HG02885 (cell line): ENCODE measurements at regions not wholly inside any gene's neighbourhood (a gene's known extent, or its start where the extent isn't known, plus 50 kb on each side); places are given as distances from the start of the nearest gene placed in this dataset.
A peak's percentile ranks its signal among the peaks of the same experiment; 100 is the strongest.
"Not testable (repeated sequence)": the region's sequence is repeated elsewhere in the genome, so short reads cannot be mapped to it uniquely, and the experiment has no call there.

ENCODE experiments used
- ATAC-seq: cut with Tn5 transposase; IDR thresholded peaks from one replicate; pipeline ENCODE4 v1.9.1; 2021; ENCODE audit warnings: mild to moderate bottlenecking; ENCODE audit not compliant: unreplicated experiment, poor library complexity

DNA sequence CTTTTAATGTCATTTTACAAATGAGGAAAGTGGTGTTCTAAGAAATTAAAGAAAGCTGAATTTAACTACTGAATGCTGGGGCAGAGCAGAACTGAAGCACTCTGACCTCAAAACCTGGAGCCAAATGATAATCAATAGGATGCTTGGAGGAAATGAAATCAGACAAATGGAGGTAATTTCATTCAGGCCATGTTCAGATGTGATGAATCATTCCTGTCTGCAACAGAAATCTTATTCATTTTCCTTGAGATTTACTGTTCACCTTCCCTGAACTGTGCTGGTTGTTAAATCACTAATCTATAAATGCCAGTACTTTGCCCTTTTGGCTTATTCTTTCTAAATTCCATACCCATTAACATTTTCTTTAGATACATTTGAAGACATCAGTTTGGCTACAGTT, 85.6 kb upstream of the SNX7 start:
- no peak for ATAC-seq

DNA sequence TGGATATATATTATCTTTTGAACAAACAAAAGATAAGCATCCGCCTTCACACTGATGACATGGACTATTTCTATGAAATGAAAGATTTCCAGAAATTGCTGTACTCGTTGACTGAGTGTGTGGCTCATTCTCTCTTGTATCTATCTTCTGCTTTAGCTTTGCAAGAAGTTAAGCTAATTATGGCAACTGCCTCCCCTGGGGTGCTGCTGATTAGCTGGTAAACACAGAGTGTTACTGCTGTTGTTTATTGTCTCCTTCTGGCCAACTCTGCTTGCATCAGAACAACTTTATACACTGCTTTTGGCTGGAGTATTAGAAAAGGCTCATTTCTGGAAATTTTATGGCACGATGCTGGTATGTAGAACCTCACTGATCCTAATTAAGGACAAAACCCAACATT, 95.6 kb upstream of the SNX7 start:
- no peak for ATAC-seq

DNA sequence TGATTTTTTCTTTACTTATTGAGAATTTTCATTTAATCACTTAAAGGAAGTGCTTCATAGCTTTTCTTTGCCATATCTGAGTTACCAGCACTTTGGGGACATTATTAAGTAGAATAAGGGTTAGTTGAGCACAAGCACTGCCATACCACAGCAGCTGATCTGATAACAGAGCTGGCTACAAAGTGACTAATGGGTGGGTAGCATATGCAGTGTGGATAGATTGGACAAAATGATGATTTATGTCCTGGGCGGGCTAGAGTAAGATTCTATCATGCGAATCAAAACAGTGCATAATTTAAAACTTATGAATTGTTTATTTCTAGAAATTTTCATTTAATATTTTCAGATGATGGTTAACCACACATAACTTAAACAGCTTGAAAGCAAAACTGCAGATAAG, 102.2 kb upstream of the SNX7 start:
- ATAC-seq = no peak

DNA sequence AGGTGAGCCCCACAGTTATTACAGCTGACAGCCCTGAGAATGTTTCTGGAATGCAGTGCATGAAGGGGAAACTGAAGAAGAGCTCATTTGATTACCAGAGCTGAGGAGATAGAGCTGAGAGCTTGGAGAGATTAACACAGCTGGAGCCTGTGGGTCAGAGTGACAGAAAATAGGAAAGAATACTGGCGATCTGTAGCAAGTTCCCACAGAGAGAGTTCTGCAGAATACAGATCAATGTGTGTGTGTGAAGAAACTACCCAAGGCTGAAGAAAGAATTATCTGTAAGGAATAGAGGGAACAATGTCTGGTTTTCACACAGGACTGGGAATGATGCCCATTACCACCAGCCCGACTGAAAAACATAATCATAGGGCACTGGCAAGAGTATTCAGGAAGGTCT, 103.6 kb upstream of the SNX7 start:
- ATAC-seq = no peak

DNA sequence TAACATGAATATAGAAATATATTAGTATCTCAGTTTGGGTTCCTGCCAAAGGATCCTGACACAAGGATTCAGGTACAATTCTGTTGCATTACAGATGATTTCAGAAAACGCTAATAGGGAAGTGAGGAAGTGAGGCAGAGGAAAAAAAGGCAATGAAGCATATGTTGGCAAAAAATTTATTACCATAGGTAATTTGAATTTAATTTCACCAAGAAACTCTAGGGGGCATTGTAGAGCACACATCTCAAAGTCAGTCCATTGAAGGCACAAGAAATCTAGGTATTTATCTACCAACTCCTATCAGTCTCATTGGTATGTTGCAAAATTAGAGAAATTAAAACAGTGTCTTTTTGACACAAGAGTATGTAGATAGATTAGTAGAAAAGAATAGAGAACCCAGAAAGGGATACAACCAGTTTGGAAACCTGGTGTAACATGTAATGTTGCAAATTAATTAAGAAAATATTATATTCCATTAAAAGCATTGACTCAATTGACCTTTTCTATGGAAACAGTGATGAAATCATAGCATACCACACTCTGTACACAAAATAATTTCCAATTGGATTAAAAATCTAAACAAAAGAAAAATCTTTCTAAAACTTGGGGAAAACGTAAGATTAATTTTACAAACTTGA, 104.9 kb upstream of the SNX7 start:
- ATAC-seq = peak; percentile 44

DNA sequence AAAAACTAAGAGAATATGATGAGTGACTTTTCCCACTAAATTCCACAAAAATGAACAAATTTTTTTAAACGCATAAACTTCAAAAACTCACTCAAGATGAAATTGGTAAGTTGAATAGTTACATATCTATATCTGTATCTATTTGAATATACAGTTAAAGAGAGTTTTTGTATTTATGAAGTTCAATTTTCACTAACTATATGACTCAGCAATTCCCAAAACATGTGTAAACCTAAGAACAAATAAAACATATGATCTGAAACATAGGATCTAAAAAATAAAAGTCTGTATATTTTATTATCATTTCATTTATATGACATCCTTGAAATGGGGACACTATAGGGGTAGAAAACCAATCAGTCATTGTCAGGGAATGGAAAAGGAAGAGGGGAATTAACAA, 105.7 kb upstream of the SNX7 start:
- ATAC-seq = no peak

DNA sequence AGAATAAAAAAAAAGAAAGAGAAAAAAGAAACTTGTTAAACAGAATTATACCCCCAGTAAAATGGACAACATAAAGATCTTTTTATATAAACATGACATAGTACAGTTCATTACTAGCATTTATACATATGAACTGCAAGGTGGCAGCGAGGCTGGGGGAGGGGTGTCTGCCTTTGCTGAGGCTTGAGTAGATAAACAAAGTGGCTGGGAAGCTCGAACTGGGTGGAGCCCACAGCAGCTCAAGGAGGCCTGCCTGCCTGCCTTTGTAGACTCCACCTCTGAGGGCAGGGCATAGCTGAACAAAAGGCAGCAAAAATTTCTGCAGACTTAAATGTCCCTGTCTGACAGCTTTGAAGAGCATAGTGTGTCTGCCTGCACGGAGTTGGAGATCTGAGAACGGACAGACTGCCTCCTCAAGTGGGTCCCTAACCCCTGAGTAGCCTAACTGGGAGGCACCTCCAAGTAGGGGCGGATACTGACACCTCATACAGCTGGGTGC, 108.9 kb upstream of the SNX7 start:
- ATAC-seq = not testable (repeated sequence)

DNA sequence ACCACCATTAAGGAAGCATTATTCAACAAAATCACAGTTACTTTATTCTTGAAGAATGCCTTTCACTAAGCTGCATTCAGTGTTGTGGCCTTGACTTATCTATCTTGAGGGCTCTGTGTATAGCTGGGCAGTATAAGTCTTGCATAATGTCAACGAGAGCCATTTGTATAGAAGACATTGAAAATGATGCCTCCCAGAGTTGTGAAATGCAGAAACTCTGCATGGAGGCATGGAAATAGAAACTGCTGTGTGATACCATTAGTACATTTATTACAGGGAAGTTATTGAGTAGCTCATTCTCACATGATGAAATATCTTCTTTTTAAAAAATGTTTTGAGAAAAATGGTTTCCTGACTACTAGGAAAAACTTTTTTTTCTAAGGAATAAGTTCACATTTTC, 111.4 kb upstream of the SNX7 start:
- no peak for ATAC-seq

DNA sequence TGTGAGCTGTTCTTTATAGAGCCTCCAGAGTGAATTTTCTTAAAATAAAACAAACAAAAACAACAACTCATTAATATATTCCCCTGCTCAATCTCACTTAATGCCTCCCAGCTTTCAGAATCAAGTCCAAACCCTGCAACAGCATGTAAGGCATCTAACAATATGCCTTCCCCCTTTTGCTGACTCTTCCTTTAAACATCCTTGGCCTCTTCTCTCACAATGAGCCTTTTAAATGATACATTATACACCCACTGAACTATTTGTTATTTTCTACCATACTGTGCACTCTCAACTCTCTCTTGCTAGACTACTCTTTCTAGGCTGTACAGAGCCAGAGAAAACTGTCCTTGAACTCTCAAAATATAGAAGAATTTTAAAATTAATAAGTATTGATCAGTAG, 115.2 kb upstream of the SNX7 start:
- ATAC-seq = no peak

DNA sequence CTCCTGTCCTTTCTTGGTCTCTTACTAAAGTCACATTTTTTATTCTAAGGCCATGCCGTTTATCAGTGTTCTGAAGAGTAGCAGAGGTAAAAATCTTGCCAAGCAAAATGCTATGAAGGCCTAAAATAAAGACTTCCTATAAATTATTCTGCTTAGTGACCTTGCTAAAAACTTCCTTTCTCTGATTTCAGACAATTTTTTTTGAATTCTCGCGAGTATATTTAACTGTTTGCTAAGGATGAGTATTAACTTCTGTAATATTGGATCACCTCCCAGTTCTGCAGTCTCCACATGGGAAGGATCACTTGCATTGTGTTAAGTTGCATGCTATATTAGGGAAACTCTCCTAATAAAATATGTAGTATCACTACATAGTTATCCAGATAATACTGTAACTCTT, 123.4 kb upstream of the SNX7 start:
- ATAC-seq = no peak

DNA sequence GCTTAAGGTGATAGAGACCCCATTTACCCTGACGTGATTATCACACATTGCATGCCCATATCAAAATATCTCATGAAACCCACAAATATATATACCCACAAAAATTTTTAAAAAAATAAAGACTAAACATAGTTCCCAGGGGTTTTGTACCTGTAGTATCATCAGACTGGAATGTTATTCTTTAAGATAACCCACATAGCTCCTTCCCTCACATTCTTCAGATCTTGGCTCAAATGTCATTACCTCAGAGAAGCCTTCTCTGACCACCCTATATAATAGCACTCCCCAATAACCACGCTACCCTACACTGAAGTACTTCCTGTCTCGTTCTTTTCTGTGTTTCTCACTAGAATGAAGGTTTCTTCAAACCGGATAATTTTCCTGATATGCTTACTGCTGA, 138.3 kb upstream of the SNX7 start:
- ATAC-seq = no peak

DNA sequence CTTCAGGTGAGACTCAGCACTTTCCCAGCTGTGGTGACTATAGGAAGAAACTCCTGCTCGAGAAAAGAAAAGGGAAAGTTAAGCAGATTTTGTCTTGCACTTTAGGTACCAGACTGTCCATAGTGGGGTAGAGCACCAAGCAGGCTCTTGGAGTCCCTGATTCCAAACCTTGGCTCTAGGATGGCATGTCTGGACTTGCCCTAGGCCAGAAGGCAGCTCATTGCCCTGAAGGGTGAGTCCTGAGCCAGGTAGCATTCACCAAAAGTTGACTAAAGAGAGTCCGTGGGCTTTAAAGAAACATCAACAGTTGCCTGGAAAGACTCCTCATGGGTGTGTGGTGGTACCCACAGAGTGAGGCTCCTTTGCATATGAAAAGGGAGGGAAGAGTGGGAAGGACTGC, 145.2 kb upstream of the SNX7 start:
- no peak for ATAC-seq

DNA sequence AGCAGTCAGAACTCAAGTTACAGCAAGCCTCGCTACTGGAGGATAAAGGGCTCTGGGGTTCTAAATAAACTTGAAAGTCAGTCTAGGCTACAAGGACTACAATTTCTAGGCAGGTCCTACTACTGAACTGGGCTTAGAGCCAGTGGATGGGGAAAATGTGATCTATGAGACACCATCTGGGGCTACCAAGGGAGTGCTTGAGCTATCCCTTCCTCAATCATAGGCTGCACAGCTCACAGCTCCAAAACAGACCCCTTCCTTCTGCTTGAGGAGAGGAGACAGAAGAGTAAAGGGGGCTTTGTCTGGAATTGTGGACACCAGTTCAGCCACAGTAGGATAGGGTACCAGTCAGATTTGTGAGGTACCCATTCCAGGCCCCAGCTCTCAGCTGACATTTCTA, 145.8 kb upstream of the SNX7 start:
- no peak for ATAC-seq

DNA sequence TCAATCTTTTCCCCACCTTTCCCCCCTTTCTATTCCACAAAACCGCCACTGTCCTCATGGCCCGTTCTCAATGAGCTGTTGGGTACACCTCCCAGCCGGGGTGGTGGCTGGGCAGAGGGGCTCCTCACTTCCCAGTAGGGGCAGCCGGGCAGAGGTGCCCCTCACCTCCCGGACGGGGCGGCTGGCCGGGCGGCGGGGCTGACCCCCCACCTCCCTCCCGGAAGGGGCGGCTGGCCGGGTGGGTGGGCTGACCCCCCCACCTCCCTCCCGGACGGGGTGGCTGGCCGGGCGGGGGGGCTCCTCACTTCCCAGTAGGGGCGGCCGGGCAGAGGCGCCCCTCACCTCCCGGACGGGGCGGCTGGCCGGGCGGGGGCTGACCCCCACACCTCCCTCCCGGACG, 149.3 kb upstream of the SNX7 start:
- not testable (repeated sequence) for ATAC-seq

DNA sequence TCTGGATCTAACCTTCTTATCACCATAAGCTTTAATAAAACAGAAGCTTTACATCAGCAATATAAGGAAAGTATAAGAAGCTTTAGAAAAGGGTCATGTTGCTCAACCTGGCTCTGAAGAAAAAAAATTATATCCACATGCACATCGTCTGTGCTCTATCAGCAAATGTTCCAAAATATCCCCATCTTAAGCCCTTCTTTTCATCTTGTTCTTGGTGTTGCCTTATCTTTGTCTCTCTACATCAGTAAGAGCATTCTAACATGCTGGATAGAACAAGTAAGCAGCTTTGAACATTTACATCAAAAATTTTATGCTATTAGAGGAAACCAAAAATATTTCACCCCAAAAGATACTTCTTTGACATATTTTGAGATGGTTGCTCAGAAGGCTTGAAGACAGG, 157.8 kb upstream of the SNX7 start:
- no peak for ATAC-seq

DNA sequence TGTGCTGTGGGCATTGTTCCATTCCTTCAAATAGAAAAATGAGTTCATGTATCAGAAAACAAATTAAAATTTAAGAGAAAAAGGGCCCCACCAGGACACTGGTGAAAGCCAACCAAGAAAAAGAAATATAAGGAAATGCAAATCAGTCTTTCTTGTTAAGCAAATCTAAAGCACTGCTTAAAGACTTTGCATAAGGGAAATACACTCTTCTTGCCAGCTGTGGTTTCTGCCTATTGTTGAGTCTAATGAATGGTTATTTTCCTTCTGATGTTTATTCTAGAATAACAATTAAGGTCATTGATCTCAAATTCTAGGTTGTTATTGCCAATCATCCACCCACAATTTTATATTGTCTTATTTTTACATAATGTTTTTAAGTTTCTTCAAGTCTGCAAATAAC, 158.6 kb upstream of the SNX7 start:
- no peak for ATAC-seq

DNA sequence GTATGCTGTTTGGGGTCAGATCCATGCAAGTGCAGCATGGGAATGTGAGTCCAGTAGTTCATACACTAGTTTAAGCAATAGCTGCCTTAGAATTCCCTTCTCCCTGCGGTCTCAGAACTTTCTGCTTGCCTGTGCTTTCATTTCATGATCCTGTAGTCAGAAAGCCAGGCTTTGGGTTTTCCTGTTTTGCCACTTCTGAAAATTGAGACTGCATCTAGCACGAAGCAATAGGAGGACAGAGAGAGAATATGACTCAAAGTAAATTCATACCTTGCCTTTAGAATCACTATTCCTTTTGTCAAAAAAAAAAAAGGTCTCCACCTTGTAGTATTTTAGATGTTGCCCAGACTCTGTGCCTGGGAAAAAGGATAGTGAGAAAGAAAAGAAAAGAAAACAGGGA, 161.2 kb upstream of the SNX7 start:
- no peak for ATAC-seq

DNA sequence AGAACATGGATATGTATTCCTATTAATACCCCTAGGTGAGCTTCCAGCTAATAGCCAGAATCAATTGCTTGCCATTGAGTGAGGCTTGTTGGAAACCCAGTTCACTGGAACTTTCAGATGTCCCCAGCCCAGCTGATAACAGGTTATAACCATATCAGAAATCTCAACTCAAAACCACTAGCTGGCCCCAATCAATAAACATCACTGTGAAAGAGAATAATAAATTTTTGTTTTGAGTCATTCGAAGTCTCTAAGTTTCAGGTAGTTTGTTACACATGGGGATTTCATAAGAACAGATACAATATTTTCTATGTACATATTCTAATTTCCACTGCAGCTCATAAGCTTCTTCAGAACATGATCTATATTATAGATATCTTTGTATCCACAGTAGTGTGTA, 162.9 kb upstream of the SNX7 start:
- ATAC-seq = no peak

DNA sequence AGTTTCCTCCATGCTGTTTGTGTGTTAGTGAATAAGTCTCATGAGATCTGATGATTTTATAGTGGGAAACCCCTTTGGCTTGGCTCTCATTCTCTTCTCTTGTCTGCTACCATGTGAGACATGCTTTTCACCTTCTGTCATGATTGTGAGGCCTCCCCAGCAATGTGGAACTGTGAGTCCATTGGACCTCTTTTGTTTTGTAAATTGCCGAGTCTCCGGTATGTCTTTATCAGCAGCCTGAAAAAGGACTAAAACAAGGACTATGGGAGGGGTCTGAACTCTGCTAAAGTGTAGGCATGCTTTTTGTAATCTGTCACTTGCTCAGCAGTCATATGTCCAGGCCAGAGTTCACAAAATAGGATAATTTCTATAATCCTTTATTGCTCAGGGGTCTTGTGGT, 164.0 kb upstream of the SNX7 start:
- no peak for ATAC-seq

DNA sequence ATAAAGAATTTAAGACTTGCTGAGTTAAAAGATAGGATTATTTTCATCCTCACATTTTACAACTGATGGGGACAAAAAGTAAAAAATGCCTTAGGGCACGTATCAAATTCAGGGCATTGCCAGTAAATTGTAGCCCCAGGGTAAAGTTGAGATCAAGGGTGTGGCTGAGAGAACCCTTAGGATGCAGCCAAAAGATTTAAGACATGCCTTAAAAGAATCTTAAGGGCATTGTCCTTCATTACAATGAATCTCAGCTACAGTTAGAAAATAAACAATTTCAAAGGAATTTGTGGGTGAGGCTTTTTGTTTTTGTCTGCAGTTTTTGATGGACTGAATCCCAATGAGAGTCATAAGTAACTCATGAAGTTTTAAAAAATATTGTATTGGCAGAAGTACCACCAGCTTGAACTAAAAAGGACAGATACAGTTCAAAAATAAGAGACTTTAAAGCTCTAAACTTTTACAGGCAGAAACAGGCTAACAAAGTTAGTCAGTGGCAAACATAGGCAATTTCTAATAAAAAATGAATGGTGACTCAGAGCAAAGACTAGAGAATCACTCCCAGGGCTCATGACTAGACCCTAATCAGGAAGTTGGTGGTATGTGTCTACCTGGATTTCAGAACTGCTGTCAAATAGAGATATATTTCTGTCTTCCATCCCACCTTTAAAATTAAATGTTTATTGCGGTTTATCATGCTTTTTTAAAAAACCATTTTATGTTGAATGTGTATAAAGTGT, 165.1 kb upstream of the SNX7 start:
- no peak for ATAC-seq

DNA sequence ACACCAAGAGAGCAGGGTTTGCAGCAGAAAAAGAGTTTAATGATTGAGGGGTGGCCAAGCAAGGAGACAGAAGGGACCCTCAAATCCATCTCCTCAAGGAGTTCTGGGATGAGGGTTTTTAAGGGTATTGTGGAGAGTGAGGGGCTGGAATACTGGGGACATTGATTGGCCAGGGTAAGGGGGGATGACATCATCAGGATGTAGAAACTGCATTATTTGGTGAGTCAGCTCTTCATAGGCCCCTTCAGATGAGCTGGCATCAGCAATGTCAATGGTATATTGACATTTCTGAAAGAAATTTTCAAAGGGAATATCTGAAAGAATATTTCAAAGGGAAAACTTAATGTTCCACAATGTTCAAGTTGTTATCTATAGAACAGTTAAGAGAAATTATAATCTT, 168.1 kb upstream of the SNX7 start:
- no peak for ATAC-seq

DNA sequence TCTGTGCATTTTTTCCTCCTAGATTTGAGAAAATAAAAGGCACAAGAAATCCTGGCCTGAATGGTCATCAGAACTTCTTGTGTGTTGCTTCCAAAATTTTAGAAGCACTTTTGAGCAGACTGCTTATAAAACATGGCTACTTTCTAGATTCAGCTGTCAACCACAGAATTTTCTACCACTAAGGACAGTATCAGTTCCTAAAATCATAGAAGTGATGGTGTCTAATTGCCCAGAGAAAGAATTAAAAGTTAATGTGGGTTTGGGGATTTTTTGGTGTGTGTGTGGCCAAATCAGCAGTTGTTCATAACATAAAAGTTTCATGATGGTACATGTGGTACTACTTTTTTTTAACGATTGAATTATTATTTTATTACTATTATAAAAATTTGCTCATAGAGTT, 171.4 kb upstream of the SNX7 start:
- ATAC-seq = peak; percentile 67
